ENCODE measurements at regions not wholly inside any gene's neighbourhood (a gene's known extent, or its start where the extent isn't known, plus 50 kb on each side); places are given as distances from the start of the nearest gene placed in this dataset.
"Not testable (repeated sequence)": the region's sequence is repeated elsewhere in the genome, so short reads cannot be mapped to it uniquely, and the experiment has no call there.

- ATAC-seq (replicated peaks in 1 of 2) (no peak), DNase-seq (no peak)
- H3K27me3 Mint-ChIP-seq (ENCODE audit: low read depth), result no peaks in the 10 kb centered on the region
- no peak overlapping the region for H3K27ac Mint-ChIP-seq
- no peaks in the 10 kb centered on the region for H3K36me3 Mint-ChIP-seq (ENCODE audit: insufficient read depth in 2 of 2)
- no peak overlapping the region for H3K4me3 Mint-ChIP-seq
- no peaks in the 10 kb centered on the region for H3K4me1 Mint-ChIP-seq (ENCODE audit: low read depth)
- H3K9me3 Mint-ChIP-seq, result peaks cover 12 to 15% of the 10 kb centered on the region in 2 donors
Measured at GRCh38 chr11:23594755-23595154, 734.5 kb upstream of the CCDC179 start.

DNA sequence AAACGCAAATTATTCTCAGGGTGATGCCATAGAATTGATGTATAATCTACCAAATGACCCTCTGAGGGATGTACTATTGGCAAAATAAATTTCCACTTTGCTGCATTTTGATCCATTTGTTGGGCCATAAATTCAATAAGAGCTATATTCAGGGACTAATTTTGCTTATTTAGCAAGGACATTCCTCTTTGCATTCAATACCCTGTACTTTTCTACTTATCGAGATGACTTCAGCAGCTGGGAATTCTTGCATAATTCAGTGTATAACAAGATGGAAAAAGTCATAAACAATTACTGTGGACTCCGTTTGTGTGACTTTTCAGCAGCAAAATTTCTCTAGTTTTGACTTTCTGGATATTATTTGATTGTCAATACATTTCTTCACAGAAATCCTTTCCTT lies 744.7 kb upstream of the CCDC179 start:
- Mint-ChIP-seq H3K4me3 (no peak overlapping the region), H3K4me1 (ENCODE audit: low read depth) (no peaks in the 10 kb centered on the region), H3K9me3 (peaks cover 8% of the 10 kb centered on the region in 2 donors), H3K27me3 (ENCODE audit: low read depth) (no peaks in the 10 kb centered on the region), H3K27ac (no peak overlapping the region), H3K36me3 (ENCODE audit: insufficient read depth in 2 of 2) (no peaks in the 10 kb centered on the region)
- ATAC-seq (replicated peaks in 1 of 2), result no peak
- DNase-seq, result no peak

DNA sequence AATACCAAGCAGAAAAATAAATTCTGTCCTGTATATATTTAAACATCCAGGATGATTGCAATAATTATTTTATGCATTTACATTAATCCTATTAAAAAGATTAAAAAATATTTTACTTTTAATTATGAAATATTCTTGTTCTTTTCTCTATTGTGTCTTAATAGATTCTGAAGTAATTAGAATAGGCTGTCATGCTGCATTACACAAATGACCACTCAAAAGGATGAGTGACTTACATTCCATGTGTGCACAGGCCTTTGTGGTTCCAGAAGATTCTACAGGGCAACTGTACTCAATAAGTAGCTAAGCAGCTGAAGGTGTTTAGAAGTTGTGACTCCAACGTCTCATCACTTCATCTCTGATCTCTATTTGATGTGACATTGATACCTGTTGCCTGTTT lies 745.9 kb upstream of the CCDC179 start:
- ATAC-seq (replicated peaks in 1 of 2), result no peak
- Mint-ChIP-seq H3K27me3 (ENCODE audit: low read depth) (no peaks in the 10 kb centered on the region), H3K9me3 (peaks cover 1 to 4% of the 10 kb centered on the region in 2 donors)

GRCh38 chr11:23611726-23612125 lies 751.5 kb upstream of the CCDC179 start:
- DNase-seq (no peak), ATAC-seq (replicated peaks in 1 of 2) (no peak)
- Mint-ChIP-seq H3K27me3 (ENCODE audit: low read depth) (no peaks in the 10 kb centered on the region), H3K4me1 (ENCODE audit: low read depth) (no peaks in the 10 kb centered on the region), H3K4me3 (no peak overlapping the region), H3K36me3 (ENCODE audit: insufficient read depth in 2 of 2) (no peaks in the 10 kb centered on the region), H3K9me3 (peaks cover 3 to 7% of the 10 kb centered on the region in 2 donors), H3K27ac (no peak overlapping the region)

More for the DNA sequence above, 745.9 kb upstream of the CCDC179 start:
- Mint-ChIP-seq H3K4me1 (ENCODE audit: low read depth) (no peaks in the 10 kb centered on the region), H3K27ac (no peak overlapping the region), H3K36me3 (ENCODE audit: insufficient read depth in 2 of 2) (no peaks in the 10 kb centered on the region), H3K4me3 (no peak overlapping the region)
- DNase-seq, result no peak

DNA sequence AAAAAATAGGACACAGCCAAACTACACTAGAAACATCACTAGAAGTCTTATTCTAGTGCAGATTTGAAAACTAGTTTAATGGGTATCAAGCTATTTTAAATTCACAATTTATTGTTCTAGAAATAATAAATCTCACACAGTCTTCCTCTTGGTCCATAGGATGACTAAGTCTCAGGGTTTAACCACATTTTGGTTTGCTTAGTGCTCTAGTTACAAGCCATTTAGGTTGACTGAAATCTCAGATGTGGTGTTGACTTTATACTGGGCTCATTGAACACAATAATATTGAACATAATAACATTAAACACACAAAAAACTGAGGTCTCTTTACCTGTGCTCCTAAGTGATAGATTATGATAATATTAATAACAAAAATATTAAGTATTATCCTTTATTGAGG lies 760.3 kb upstream of the CCDC179 start:
- Mint-ChIP-seq H3K36me3 (ENCODE audit: insufficient read depth in 2 of 2) (no peaks in the 10 kb centered on the region), H3K27me3 (ENCODE audit: low read depth) (no peaks in the 10 kb centered on the region), H3K4me1 (ENCODE audit: low read depth) (no peaks in the 10 kb centered on the region), H3K9me3 (peaks cover 4 to 14% of the 10 kb centered on the region in 2 donors), H3K27ac (no peak overlapping the region), H3K4me3 (no peak overlapping the region)
- no peak for ATAC-seq (replicated peaks in 1 of 2)
- no peak for DNase-seq

DNA sequence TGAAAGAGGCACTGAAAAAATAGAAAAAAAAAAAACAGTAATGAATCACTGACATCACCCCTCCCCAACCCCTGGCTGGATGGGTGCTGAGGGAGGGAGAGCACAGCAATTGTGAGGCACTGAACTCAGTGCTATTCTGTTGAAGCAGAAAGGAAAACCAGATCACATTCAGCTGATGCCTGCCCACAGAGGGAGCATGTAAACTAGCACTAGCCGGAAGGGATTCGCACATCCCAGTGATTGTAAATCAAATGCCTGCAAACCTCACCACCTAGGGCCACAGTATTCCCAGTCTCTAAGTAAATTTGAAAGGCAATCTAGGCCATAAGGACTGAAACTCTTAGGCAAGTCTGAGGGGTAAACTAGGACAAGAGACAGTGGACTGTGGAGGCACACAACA lies 772.0 kb upstream of the CCDC179 start:
- H3K4me1 Mint-ChIP-seq (ENCODE audit: low read depth), result no peaks in the 10 kb centered on the region
- peaks cover 4 to 6% of the 10 kb centered on the region in 2 donors for H3K9me3 Mint-ChIP-seq
- no peak for ATAC-seq (replicated peaks in 1 of 2)
- DNase-seq, result no peak
- H3K27me3 Mint-ChIP-seq (ENCODE audit: low read depth), result no peaks in the 10 kb centered on the region
- H3K4me3 Mint-ChIP-seq, result no peak overlapping the region
- no peak overlapping the region for H3K27ac Mint-ChIP-seq
- no peaks in the 10 kb centered on the region for H3K36me3 Mint-ChIP-seq (ENCODE audit: insufficient read depth in 2 of 2)

DNA sequence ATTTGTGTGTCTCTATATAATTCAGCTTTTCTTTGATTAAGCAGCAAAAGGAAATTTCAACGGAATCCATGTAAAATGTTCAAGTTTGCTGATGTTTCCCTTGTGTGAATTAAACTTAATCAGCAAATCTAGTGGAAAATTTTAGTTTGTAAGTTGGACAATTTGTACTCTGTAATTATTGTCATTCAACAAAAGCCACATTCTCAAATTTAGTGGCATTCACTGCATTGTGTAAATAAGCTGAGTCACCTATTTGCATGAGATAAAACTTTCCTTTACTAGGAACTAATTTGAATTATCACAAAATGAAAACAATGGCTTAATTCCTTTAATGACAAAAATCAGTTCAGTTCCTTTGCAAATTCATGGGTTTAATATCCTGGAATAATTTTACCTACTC lies 784.2 kb upstream of the CCDC179 start:
- ATAC-seq (replicated peaks in 1 of 2) (no peak), DNase-seq (no peak)
- Mint-ChIP-seq H3K4me1 (ENCODE audit: low read depth) (no peaks in the 10 kb centered on the region), H3K27ac (no peak overlapping the region), H3K4me3 (no peak overlapping the region), H3K27me3 (ENCODE audit: low read depth) (no peaks in the 10 kb centered on the region), H3K36me3 (ENCODE audit: insufficient read depth in 2 of 2) (peaks cover 1 to 2% of the 10 kb centered on the region in 2 donors), H3K9me3 (peaks cover 7 to 12% of the 10 kb centered on the region in 2 donors)

GRCh38 chr11:23652336-23652735 lies 792.1 kb upstream of the CCDC179 start:
- H3K27ac Mint-ChIP-seq; ATAC-seq (replicated peaks in 1 of 2); H3K27me3 Mint-ChIP-seq (ENCODE audit: low read depth); H3K4me3 Mint-ChIP-seq; H3K4me1 Mint-ChIP-seq (ENCODE audit: low read depth); DNase-seq; H3K36me3 Mint-ChIP-seq (ENCODE audit: insufficient read depth in 2 of 2): not testable (repeated sequence)
- H3K9me3 Mint-ChIP-seq, result peaks cover 2 to 11% of the 10 kb centered on the region in 2 donors

- no peaks in the 10 kb centered on the region for H3K27me3 Mint-ChIP-seq (ENCODE audit: low read depth)
- ATAC-seq (replicated peaks in 1 of 2), result no peak
- DNase-seq, result no peak
Measured at GRCh38 chr11:23653071-23653675, 792.9 kb upstream of the CCDC179 start.

GRCh38 chr11:23668324-23668723 lies 808.0 kb upstream of the CCDC179 start:
- no peaks in the 10 kb centered on the region for H3K27me3 Mint-ChIP-seq (ENCODE audit: low read depth)
- no peak for ATAC-seq (replicated peaks in 1 of 2)

More at GRCh38 chr11:23653071-23653675, 792.9 kb upstream of the CCDC179 start:
- H3K9me3 Mint-ChIP-seq, result peaks cover 4 to 7% of the 10 kb centered on the region in 2 donors
- H3K27ac Mint-ChIP-seq, result no peak overlapping the region
- H3K4me3 Mint-ChIP-seq, result no peak overlapping the region
- H3K4me1 Mint-ChIP-seq (ENCODE audit: low read depth), result no peaks in the 10 kb centered on the region
- peaks cover 0 to 1% of the 10 kb centered on the region in 2 donors for H3K36me3 Mint-ChIP-seq (ENCODE audit: insufficient read depth in 2 of 2)

DNA sequence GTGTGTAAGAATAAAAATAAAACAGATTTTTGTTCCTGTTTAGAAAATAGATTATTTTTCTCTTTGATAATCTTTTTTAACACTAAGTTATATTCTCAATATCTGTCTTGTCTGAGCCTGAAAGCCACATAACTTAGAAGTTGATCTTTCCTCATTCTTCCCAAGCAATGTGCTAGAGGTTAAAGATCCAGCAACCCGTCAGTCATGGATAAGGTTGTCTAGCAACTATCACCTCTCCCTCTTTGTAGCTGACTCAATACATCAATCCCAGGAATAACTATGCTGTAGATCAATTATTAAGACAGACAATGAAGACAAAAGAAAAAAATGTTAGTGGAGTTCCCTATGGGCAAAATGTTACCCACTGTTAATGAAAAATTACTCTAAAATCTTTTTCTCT lies 813.1 kb upstream of the CCDC179 start:
- Mint-ChIP-seq H3K36me3 (ENCODE audit: insufficient read depth in 2 of 2) (no peaks in the 10 kb centered on the region), H3K4me3 (no peak overlapping the region), H3K27me3 (ENCODE audit: low read depth) (no peaks in the 10 kb centered on the region), H3K27ac (no peak overlapping the region), H3K4me1 (ENCODE audit: low read depth) (no peaks in the 10 kb centered on the region), H3K9me3 (peaks cover 1 to 3% of the 10 kb centered on the region in 2 donors)
- ATAC-seq (replicated peaks in 1 of 2) (no peak), DNase-seq (no peak)

More at GRCh38 chr11:23668324-23668723, 808.0 kb upstream of the CCDC179 start:
- no peaks in the 10 kb centered on the region for H3K4me1 Mint-ChIP-seq (ENCODE audit: low read depth)
- no peaks in the 10 kb centered on the region for H3K36me3 Mint-ChIP-seq (ENCODE audit: insufficient read depth in 2 of 2)
- no peak overlapping the region for H3K4me3 Mint-ChIP-seq
- H3K9me3 Mint-ChIP-seq, result peaks cover 2 to 3% of the 10 kb centered on the region in 2 donors
- no peak for DNase-seq
- H3K27ac Mint-ChIP-seq, result no peak overlapping the region

DNA sequence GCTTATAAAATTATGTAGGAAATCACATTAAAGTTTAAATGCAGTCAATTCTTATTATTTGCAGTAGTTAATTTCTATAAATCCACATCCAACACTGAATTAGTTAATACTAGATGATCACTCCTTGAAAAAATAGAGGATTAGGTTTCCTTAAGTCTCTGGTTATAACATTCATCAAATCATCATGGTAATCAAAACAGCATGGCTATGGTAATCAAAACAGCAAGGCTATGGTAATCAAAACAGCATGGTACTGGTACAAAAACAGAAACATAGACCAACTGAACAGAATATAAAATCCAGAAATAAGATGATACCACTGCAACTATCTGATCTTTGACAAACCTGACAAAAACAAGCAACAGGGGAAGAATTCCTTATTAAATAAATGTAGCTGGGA lies 814.6 kb upstream of the CCDC179 start:
- Mint-ChIP-seq H3K36me3 (ENCODE audit: insufficient read depth in 2 of 2) (no peaks in the 10 kb centered on the region), H3K4me3 (no peak overlapping the region), H3K4me1 (ENCODE audit: low read depth) (no peaks in the 10 kb centered on the region), H3K27me3 (ENCODE audit: low read depth) (no peaks in the 10 kb centered on the region), H3K9me3 (peaks cover 1% of the 10 kb centered on the region in 2 donors), H3K27ac (no peak overlapping the region)
- ATAC-seq (replicated peaks in 1 of 2) (no peak), DNase-seq (no peak)

GRCh38 chr11:23679041-23679440 lies 817.8 kb upstream of the LUZP2 start:
- Mint-ChIP-seq H3K9me3 (peaks cover 0 to 1% of the 10 kb centered on the region in 2 donors), H3K4me3 (no peak overlapping the region), H3K36me3 (ENCODE audit: insufficient read depth in 2 of 2) (no peaks in the 10 kb centered on the region), H3K4me1 (ENCODE audit: low read depth) (no peaks in the 10 kb centered on the region), H3K27me3 (ENCODE audit: low read depth) (no peaks in the 10 kb centered on the region), H3K27ac (no peak overlapping the region)
- no peak for DNase-seq
- no peak for ATAC-seq (replicated peaks in 1 of 2)

- ATAC-seq (replicated peaks in 1 of 2) (no peak), DNase-seq (no peak)
- Mint-ChIP-seq H3K27me3 (ENCODE audit: low read depth) (no peaks in the 10 kb centered on the region), H3K36me3 (ENCODE audit: insufficient read depth in 2 of 2) (no peaks in the 10 kb centered on the region), H3K4me3 (no peak overlapping the region), H3K4me1 (ENCODE audit: low read depth) (no peaks in the 10 kb centered on the region), H3K27ac (no peak overlapping the region), H3K9me3 (peaks cover 0 to 4% of the 10 kb centered on the region in 2 donors)
Measured at GRCh38 chr11:23679981-23680380, 816.9 kb upstream of the LUZP2 start.

All from activated T-cell treated with anti-CD3 and anti-CD28 coated beads, Interleukin-2, amount 50 U/mL, for 72 hours (primary cell).